Trophoblast cell (in vitro differentiated cells and primary cell): ENCODE measurements at regions not wholly inside any gene's neighbourhood (a gene's known extent, or its start where the extent isn't known, plus 50 kb on each side); places are given as distances from the start of the nearest gene placed in this dataset.

Experiments used
- DNase-seq, 2 donors: peaks; one replicate each; pipeline ENCODE4 v3.0.0-alpha.2; 2016
- H2AFZ ChIP-seq: 2 replicates; pipeline ENCODE4 v1.6.1; 2013; ENCODE audit warnings: low read length, moderate library complexity, mild to moderate bottlenecking; ENCODE audit not compliant: insufficient read depth, poor library complexity
- H2AK5ac ChIP-seq: 2 replicates; pipeline ENCODE4 v1.6.1; 2013; ENCODE audit warnings: mild to moderate bottlenecking, low read length
- H2BK120ac ChIP-seq: 2 replicates; pipeline ENCODE4 v1.6.1; 2013; ENCODE audit warnings: low read length, mild to moderate bottlenecking, moderate library complexity; ENCODE audit not compliant: insufficient read depth, poor library complexity
- H2BK12ac ChIP-seq: 2 replicates; pipeline ENCODE4 v1.6.1; 2013; ENCODE audit warnings: mild to moderate bottlenecking, low read length, moderate library complexity
- H2BK5ac ChIP-seq: 2 replicates; pipeline ENCODE4 v1.6.1; 2013; ENCODE audit warnings: low read length, low read depth, moderate library complexity, mild to moderate bottlenecking; ENCODE audit not compliant: poor library complexity
- H3K14ac ChIP-seq: 2 replicates; pipeline ENCODE4 v1.6.1; 2013; ENCODE audit warnings: mild to moderate bottlenecking, low read length
- H3K18ac ChIP-seq: 2 replicates; pipeline ENCODE4 v1.6.1; 2013; ENCODE audit warnings: mild to moderate bottlenecking, low read length
- H3K23ac ChIP-seq: 2 replicates; pipeline ENCODE4 v1.6.1; 2013; ENCODE audit warnings: low read length
- H3K27ac ChIP-seq: 2 replicates; pipeline ENCODE4 v1.5.1; 2013; ENCODE audit warnings: low read depth, mild to moderate bottlenecking, inconsistent platforms, low read length, moderate library complexity
- H3K27me3 ChIP-seq: 2 replicates; pipeline ENCODE4 v1.6.1; 2013; ENCODE audit warnings: inconsistent platforms, mild to moderate bottlenecking, low read length, moderate library complexity; ENCODE audit not compliant: insufficient read depth
- H3K36me3 ChIP-seq, 2 experiments: 1 replicate in 1 of 2; 2 replicates in 1 of 2; pipeline ENCODE4 v1.6.1; 2013; ENCODE audit warnings: low read length in 2 of 2, mild to moderate bottlenecking in 2 of 2, moderate library complexity in 1 of 2; ENCODE audit not compliant: insufficient read depth in 2 of 2, control insufficient read depth in 1 of 2
- H3K4ac ChIP-seq: 2 replicates; pipeline ENCODE4 v1.6.1; 2013; ENCODE audit warnings: low read depth, mild to moderate bottlenecking, low read length, moderate library complexity
- H3K4me1 ChIP-seq, 2 experiments: 1 replicate in 1 of 2; 2 replicates in 1 of 2; pipeline ENCODE4 v1.6.1; 2013; ENCODE audit warnings: low read length in 2 of 2, mild to moderate bottlenecking in 2 of 2, moderate library complexity in 1 of 2; ENCODE audit not compliant: insufficient read depth in 2 of 2, control insufficient read depth in 1 of 2
- H3K4me2 ChIP-seq: 2 replicates; pipeline ENCODE4 v1.6.1; 2013; ENCODE audit warnings: inconsistent platforms, mild to moderate bottlenecking, low read length, moderate library complexity
- H3K4me3 ChIP-seq: 2 replicates; pipeline ENCODE4 v1.5.1; 2013; ENCODE audit warnings: mild to moderate bottlenecking, low read depth, low read length, inconsistent platforms
- H3K79me1 ChIP-seq: one replicate; pipeline ENCODE4 v1.6.1; 2013; ENCODE audit warnings: low read length
- H3K79me2 ChIP-seq: 2 replicates; pipeline ENCODE4 v1.6.1; 2013; ENCODE audit warnings: low read length, mild to moderate bottlenecking; ENCODE audit not compliant: control insufficient read depth, insufficient read depth, poor library complexity
- H3K9ac ChIP-seq: 2 replicates; pipeline ENCODE4 v1.6.1; 2013; ENCODE audit warnings: mild to moderate bottlenecking, low read length
- H3K9me3 ChIP-seq: 2 replicates; pipeline ENCODE4 v1.6.1; 2013; ENCODE audit warnings: low read depth, mild to moderate bottlenecking, control low read depth, inconsistent platforms, low read length; ENCODE audit not compliant: insufficient read depth
- H4K12ac ChIP-seq: 2 replicates; pipeline ENCODE4 v1.6.1; 2013; ENCODE audit warnings: low read depth, mild to moderate bottlenecking, low read length, moderate library complexity
- H4K8ac ChIP-seq: 2 replicates; pipeline ENCODE4 v1.6.1; 2013; ENCODE audit warnings: low read depth, mild to moderate bottlenecking, low read length, moderate library complexity
- H4K91ac ChIP-seq: one replicate; pipeline ENCODE4 v1.6.1; 2013; ENCODE audit warnings: low read depth, mild to moderate bottlenecking, low read length, moderate library complexity
- WGBS: extraction: QIAGEN DNeasy Blood & Tissue Kit; methylation state at CpG from one replicate; pipeline ENCODE4 v1.1.7; 2013; ENCODE audit warnings: missing lambda C conversion rate; ENCODE audit not compliant: insufficient read length, insufficient coverage; ENCODE audit errors: extremely low coverage; 5-methylcytosine and 5-hydroxymethylcytosine counted together

DNA sequence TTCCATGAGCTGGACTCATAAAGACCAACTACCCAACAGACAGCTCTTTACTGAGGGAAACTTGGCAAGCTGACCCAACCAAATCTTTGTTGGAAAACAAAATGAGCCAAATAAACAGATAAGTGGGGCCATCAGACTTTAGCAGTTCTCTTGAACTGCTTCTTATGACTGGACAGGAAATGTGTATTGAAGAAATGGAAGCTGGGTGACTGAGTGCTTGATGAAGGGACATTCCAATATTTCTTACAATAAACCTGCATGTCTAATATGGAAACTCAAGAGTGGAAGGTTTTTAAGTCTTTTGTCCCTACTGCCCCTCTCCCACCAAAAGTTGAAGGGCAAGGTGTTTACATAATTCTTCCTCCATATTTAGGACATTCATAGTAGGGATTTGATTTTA lies 218.8 kb upstream of the NR4A3 start:
- Histone ChIP-seq H3K79me2 (no peaks in the 10 kb centered on the region), H3K27me3 (no peaks in the 10 kb centered on the region), H3K23ac (no peak overlapping the region), H2BK12ac (no peak overlapping the region), H3K9ac (no peak overlapping the region), H3K14ac (no peak overlapping the region), H4K8ac (no peak overlapping the region), H2AK5ac (no peak overlapping the region), H2BK5ac (no peak overlapping the region), H3K9me3 (no peaks in the 10 kb centered on the region), H3K27ac (no peak overlapping the region), H4K91ac (no peak overlapping the region), H4K12ac (no peak overlapping the region), H3K4me3 (no peak overlapping the region), H3K4ac (no peak overlapping the region), H3K79me1 (no peaks in the 10 kb centered on the region), H3K4me2 (no peak overlapping the region), H3K4me1 (no peaks in the 10 kb centered on the region), H3K18ac (no peak overlapping the region), H2BK120ac (no peak overlapping the region), H3K36me3 (no peaks in the 10 kb centered on the region), H2AFZ (no peak overlapping the region)
- no peak for DNase-seq

DNA sequence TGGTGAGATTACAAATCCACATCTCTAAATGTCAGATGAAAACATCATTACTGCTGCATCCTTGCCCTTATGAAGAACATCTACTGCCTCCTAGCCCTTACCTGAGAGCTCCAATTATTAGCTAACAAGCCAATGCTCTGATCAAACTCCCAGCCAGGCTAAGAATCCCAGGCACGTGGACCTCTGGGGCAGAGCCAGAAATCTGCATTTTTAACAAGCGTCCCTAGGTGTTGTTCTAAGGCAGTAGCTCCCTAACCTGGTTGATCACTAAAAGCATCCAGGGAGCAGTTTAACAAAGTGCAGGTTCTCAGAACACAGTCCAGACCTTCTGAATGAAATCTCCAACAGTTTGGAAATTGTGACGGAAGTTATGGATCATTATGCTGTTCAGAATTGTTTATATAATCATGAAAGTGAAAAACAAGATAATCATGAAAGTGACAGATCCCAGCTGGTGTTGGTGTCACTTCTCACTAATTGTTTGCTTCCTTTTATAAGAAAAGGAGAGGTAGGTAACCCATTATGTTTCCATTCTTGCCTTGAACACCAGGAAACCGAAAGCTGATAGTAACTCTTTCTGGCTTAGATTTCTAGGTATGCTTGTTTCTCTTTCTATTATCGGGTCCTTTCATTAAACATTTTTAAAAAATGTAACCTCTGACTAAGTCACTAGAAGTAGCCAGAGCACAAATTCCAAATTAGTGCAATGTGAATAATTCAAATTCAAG lies 216.5 kb upstream of the NR4A3 start:
- WGBS: no CpG with 5 or more reads among the region's 5 CpGs
- Histone ChIP-seq H2AK5ac (no peak overlapping the region), H4K8ac (no peak overlapping the region), H3K18ac (no peak overlapping the region), H3K9me3 (no peaks in the 10 kb centered on the region), H2BK12ac (no peak overlapping the region), H3K79me1 (no peaks in the 10 kb centered on the region), H3K4ac (no peak overlapping the region), H3K4me3 (no peak overlapping the region), H4K91ac (no peak overlapping the region), H2BK120ac (no peak overlapping the region), H4K12ac (no peak overlapping the region), H3K4me2 (no peak overlapping the region), H3K27me3 (no peaks in the 10 kb centered on the region), H3K14ac (no peak overlapping the region), H3K79me2 (no peaks in the 10 kb centered on the region), H3K23ac (no peak overlapping the region), H3K36me3 (no peaks in the 10 kb centered on the region), H3K27ac (no peak overlapping the region), H2BK5ac (no peak overlapping the region), H3K4me1 (no peaks in the 10 kb centered on the region), H3K9ac (no peak overlapping the region), H2AFZ (no peak overlapping the region)
- no peak for DNase-seq

DNA sequence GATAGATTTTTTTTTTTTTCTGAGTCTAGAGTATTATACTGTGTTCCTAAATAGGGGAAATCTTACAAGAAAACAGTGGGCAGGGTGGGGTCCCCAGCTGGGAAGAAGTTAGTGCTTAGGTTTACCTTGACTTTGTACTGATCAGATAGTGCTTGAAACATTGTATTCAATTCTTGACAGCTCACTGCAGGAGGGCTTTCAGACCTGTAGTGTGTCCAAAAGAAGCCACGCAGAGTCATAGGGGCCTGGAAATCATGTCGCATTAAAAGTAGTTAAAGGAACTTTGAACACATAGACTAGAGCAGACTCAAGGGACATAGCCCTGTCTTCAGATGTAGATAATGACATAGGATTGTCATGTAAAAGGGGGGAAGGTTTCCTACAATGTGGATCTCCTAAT lies 215.4 kb upstream of the NR4A3 start:
- Histone ChIP-seq H4K8ac (no peak overlapping the region), H3K18ac (no peak overlapping the region), H2AK5ac (no peak overlapping the region), H3K14ac (no peak overlapping the region), H3K4ac (no peak overlapping the region), H2AFZ (no peak overlapping the region), H2BK5ac (no peak overlapping the region), H3K23ac (no peak overlapping the region), H3K36me3 (no peaks in the 10 kb centered on the region), H2BK12ac (no peak overlapping the region), H3K4me2 (no peak overlapping the region), H3K27me3 (no peaks in the 10 kb centered on the region), H3K4me1 (peaks cover 0 to 2% of the 10 kb centered on the region in 2 experiments), H3K79me2 (no peaks in the 10 kb centered on the region), H3K9me3 (no peaks in the 10 kb centered on the region), H2BK120ac (no peak overlapping the region), H4K12ac (no peak overlapping the region), H3K9ac (no peak overlapping the region), H3K79me1 (no peaks in the 10 kb centered on the region), H4K91ac (no peak overlapping the region), H3K27ac (no peak overlapping the region), H3K4me3 (no peak overlapping the region)
- DNase-seq: no peak
- no CpG with 5 or more reads among the region's 2 CpGs for WGBS

GRCh38 chr9:99606957-99607356 lies 214.7 kb upstream of the NR4A3 start:
- Histone ChIP-seq H3K4me3 (no peak overlapping the region), H3K27ac (no peak overlapping the region)

More at GRCh38 chr9:99606957-99607356, 214.7 kb upstream of the NR4A3 start:
- no peak overlapping the region for H3K18ac ChIP-seq
- no peak overlapping the region for H3K14ac ChIP-seq
- H3K9ac ChIP-seq: no peak overlapping the region
- no peak overlapping the region for H2AK5ac ChIP-seq
- peaks cover 0 to 2% of the 10 kb centered on the region in 2 experiments for H3K4me1 ChIP-seq
- H3K9me3 ChIP-seq: no peaks in the 10 kb centered on the region
- DNase-seq: no peak
- no peaks in the 10 kb centered on the region for H3K79me1 ChIP-seq
- no peak overlapping the region for H4K91ac ChIP-seq
- no peak overlapping the region for H3K23ac ChIP-seq
- H3K27me3 ChIP-seq: no peaks in the 10 kb centered on the region
- no peak overlapping the region for H4K12ac ChIP-seq
- no peak overlapping the region for H4K8ac ChIP-seq
- no peak overlapping the region for H3K4ac ChIP-seq
- H3K36me3 ChIP-seq: no peaks in the 10 kb centered on the region
- no peak overlapping the region for H2BK120ac ChIP-seq
- no peak overlapping the region for H2BK12ac ChIP-seq
- H2AFZ ChIP-seq: no peak overlapping the region
- no peak overlapping the region for H3K4me2 ChIP-seq
- no peak overlapping the region for H2BK5ac ChIP-seq
- no peaks in the 10 kb centered on the region for H3K79me2 ChIP-seq
- WGBS: no CpG with 5 or more reads among the region's 4 CpGs
